Gastrocnemius medialis (tissue), 4 donors: ENCODE measurements at regions not wholly inside any gene's neighbourhood (a gene's known extent, or its start where the extent isn't known, plus 50 kb on each side); places are given as distances from the start of the nearest gene placed in this dataset.

ENCODE experiments used
- ATAC-seq, 2 donors: fragments of 150-250 bp; one replicate each; pipeline ENCODE4 v1.9.1; 2016
- DNase-seq, 2 donors: peaks; one replicate each; pipeline ENCODE4 v3.0.0-alpha.2; 2019
- H3K27ac ChIP-seq, 4 donors: fragments of 200-600 bp; sonication (generic); 1 replicate in 1 of 4; 2 replicates in 3 of 4; pipeline ENCODE4 v1.5.1; 2016 to 2018; ENCODE audit warnings: mild to moderate bottlenecking in 2 of 4, moderate library complexity in 1 of 4
- H3K27me3 ChIP-seq, 3 donors: fragments of 200-600 bp; sonication (generic) in 2 of 3; 1 replicate in 1 of 3; 2 replicates in 2 of 3; pipeline versions ENCODE4 v1.5.1 to v1.6.0; 2016 to 2019; ENCODE audit warnings: mild to moderate bottlenecking in 1 of 3, moderate library complexity in 1 of 3
- H3K36me3 ChIP-seq, 2 donors: fragments of 200-600 bp; sonication (generic) in 1 of 2; one replicate each; pipeline ENCODE4 v1.5.1; 2017 to 2018
- H3K4me1 ChIP-seq, 2 donors: fragments of 200-600 bp; sonication (generic) in 1 of 2; one replicate each; pipeline ENCODE4 v1.5.1; 2016 to 2017; ENCODE audit warnings: mild to moderate bottlenecking in 2 of 2
- H3K4me3 ChIP-seq, 4 donors: fragments of 200-600 bp; sonication (generic) in 3 of 4; 1 replicate in 1 of 4; 2 replicates in 3 of 4; pipeline ENCODE4 v1.5.1; 2016 to 2019; ENCODE audit warnings: mild to moderate bottlenecking in 2 of 4
- H3K9me3 ChIP-seq, 3 donors: fragments of 200-600 bp; sonication (generic) in 2 of 3; 1 replicate in 1 of 3; 2 replicates in 2 of 3; pipeline ENCODE4 v1.5.1; 2016 to 2019
- POLR2A ChIP-seq, 2 donors: fragments of 450-650 bp; IDR thresholded peaks; one replicate each; pipeline ENCODE4 v1.6.1; 2017; ENCODE audit warnings: antibody characterized with exemption in 2 of 2, mild to moderate bottlenecking in 2 of 2, moderate library complexity in 2 of 2
- in situ Hi-C, 4 donors: fragments of 200-750 bp; cut with MboI; loops; one replicate each; pipeline versions ENCODE4 v1.15.0 to v1.8.0; 2017; ENCODE audit warnings: low sequenced_read_pairs in 4 of 4
- intact Hi-C: fragments of 100-400 bp; cut with DNase I; formaldehyde crosslinking; loops from one replicate; pipeline ENCODE4 v1.15.1; 2023; ENCODE audit warnings: low total_unique reads
- TF ChIP-seq, protein P1 (sequence below), 5 experiments: fragments of 450-650 bp in 3 of 5; fragments of 200-600 bp in 2 of 5; sonication (generic) in 2 of 5; IDR thresholded peaks in 4 of 5; conservative IDR thresholded peaks in 1 of 5; 1 replicate in 4 of 5; 2 replicates in 1 of 5; pipeline ENCODE4 v1.5.1; 2016 to 2019; ENCODE audit warnings: antibody characterized with exemption in 5 of 5, mild to moderate bottlenecking in 3 of 5, moderate library complexity in 3 of 5

DNA sequence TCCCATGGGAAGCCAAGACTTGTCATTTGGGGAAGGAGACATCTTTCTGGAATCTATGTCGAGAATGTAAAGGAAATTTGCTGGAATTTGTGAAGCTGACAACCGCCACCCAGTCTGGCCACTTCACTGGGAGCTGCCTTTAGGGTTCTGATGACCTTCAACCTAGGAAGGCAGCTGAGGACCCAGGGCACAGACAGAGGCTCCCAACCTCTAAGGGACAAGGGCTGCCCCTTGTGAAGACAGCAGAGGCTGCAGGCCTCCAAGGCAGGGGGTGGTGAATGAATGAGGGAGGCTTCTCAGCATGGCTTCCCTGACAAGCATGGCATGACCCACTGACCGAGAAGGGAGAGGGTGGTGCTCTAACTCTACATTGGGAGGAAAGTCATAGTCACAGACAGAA lies 128.9 kb upstream of the ASB18 start:
- no peak overlapping the region for H3K27ac ChIP-seq
- in situ Hi-C loops (no loop called here), intact Hi-C loops (no loop called here)
- DNase-seq: no peak
- H3K9me3 ChIP-seq: no peaks in the 10 kb centered on the region
- ATAC-seq: no peak
- no peaks in the 10 kb centered on the region for H3K36me3 ChIP-seq
- H3K27me3 ChIP-seq: peaks cover 0 to 2% (median 0%) of the 10 kb centered on the region in 3 donors
- no peak overlapping the region for H3K4me3 ChIP-seq
- no peak for TF ChIP-seq POLR2A (IDR thresholded peaks at IDR 0.05)
- TF ChIP-seq, protein P1, sequence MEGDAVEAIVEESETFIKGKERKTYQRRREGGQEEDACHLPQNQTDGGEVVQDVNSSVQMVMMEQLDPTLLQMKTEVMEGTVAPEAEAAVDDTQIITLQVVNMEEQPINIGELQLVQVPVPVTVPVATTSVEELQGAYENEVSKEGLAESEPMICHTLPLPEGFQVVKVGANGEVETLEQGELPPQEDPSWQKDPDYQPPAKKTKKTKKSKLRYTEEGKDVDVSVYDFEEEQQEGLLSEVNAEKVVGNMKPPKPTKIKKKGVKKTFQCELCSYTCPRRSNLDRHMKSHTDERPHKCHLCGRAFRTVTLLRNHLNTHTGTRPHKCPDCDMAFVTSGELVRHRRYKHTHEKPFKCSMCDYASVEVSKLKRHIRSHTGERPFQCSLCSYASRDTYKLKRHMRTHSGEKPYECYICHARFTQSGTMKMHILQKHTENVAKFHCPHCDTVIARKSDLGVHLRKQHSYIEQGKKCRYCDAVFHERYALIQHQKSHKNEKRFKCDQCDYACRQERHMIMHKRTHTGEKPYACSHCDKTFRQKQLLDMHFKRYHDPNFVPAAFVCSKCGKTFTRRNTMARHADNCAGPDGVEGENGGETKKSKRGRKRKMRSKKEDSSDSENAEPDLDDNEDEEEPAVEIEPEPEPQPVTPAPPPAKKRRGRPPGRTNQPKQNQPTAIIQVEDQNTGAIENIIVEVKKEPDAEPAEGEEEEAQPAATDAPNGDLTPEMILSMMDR (IDR thresholded peaks at IDR 0.05 in 4 of 5, conservative IDR thresholded peaks at IDR 0.05 in 1 of 5): no peak
- no peaks in the 10 kb centered on the region for H3K4me1 ChIP-seq

DNA sequence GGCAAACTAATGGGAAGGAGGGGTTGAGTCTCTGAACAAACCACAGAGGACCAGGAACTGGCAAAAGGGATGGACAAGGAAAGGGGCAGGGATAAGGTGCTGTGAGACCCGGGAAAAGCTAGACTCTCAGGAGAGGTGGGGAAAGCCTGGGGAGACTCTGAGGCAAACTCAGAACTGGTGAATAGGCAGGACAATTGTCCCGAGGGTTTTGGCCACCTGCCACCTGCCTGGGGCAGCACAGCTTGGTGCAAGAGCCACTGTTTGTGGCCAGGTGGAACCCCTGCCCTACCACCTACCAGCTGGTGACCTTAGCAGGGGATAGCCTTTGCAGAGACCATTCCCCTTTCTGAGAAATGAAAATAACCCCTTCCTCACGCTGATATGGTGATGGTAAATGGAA lies 129.4 kb upstream of the ASB18 start:
- Histone ChIP-seq H3K27ac (no peak overlapping the region), H3K4me3 (no peak overlapping the region), H3K36me3 (no peaks in the 10 kb centered on the region), H3K27me3 (peaks cover 0 to 2% (median 0%) of the 10 kb centered on the region in 3 donors), H3K9me3 (no peaks in the 10 kb centered on the region), H3K4me1 (no peaks in the 10 kb centered on the region)
- TF ChIP-seq POLR2A (IDR thresholded peaks at IDR 0.05): no peak
- TF ChIP-seq, protein P1 (IDR thresholded peaks at IDR 0.05 in 4 of 5, conservative IDR thresholded peaks at IDR 0.05 in 1 of 5): no peak
- intact Hi-C loops: no loop called here
- ATAC-seq (no peak), DNase-seq (no peak)
- in situ Hi-C loops: no loop called here

DNA sequence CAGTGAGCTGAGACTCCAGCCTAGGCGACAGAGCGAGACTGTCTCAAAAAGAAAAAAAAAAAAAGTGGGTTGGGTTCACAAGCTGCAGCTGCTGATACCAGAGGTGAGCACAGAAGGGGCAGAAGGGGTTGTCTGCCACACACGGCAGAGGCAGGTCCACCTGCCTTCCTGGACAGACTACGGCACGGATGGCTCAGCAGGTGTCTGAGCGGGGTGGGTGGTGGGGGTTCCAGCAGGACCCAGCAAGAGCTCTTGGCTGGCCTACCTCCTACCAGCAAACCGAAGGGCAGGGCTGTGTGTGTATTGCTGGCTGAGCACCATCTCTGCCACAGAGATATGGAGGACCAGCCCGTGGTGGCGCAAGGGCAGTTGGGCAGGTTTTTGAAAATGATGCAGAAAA lies 130.4 kb upstream of the ASB18 start:
- Histone ChIP-seq H3K4me1 (no peaks in the 10 kb centered on the region), H3K27me3 (peaks cover 0 to under 1% (median 0%) of the 10 kb centered on the region in 3 donors), H3K27ac (no peak overlapping the region), H3K9me3 (no peaks in the 10 kb centered on the region), H3K36me3 (no peaks in the 10 kb centered on the region), H3K4me3 (no peak overlapping the region)
- no peak for ATAC-seq
- DNase-seq: no peak
- intact Hi-C loops: no loop called here
- in situ Hi-C loops: no loop called here
- TF ChIP-seq, protein P1 (IDR thresholded peaks at IDR 0.05 in 4 of 5, conservative IDR thresholded peaks at IDR 0.05 in 1 of 5): no peak
- TF ChIP-seq POLR2A (IDR thresholded peaks at IDR 0.05): no peak

DNA sequence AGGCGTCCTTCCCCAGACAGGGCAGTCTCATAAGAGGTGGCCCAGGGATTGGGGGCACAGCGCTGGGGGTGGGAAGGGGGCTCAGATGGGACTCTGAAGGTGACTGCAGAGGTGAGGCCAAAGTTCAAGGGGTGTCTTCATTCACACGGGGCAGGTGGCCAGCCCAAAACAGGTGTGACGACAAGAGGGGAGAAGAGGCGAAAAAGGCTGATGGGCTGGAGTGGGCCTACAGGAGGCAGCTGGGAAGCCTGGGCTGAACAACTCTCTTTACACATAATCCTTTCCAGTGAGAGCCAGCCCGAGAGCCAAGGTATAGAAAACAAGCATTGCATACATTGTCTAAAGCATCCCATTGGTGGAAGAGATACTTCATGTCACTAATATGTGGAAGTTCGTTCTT lies 130.9 kb upstream of the ASB18 start:
- TF ChIP-seq, protein P1 (IDR thresholded peaks at IDR 0.05 in 4 of 5, conservative IDR thresholded peaks at IDR 0.05 in 1 of 5): no peak
- TF ChIP-seq POLR2A (IDR thresholded peaks at IDR 0.05): no peak
- Histone ChIP-seq H3K4me3 (no peak overlapping the region), H3K27me3 (no peaks in the 10 kb centered on the region), H3K9me3 (no peaks in the 10 kb centered on the region), H3K4me1 (no peaks in the 10 kb centered on the region), H3K27ac (no peak overlapping the region), H3K36me3 (no peaks in the 10 kb centered on the region)
- ATAC-seq: no peak
- intact Hi-C loops (no loop called here), in situ Hi-C loops (no loop called here)
- no peak for DNase-seq

DNA sequence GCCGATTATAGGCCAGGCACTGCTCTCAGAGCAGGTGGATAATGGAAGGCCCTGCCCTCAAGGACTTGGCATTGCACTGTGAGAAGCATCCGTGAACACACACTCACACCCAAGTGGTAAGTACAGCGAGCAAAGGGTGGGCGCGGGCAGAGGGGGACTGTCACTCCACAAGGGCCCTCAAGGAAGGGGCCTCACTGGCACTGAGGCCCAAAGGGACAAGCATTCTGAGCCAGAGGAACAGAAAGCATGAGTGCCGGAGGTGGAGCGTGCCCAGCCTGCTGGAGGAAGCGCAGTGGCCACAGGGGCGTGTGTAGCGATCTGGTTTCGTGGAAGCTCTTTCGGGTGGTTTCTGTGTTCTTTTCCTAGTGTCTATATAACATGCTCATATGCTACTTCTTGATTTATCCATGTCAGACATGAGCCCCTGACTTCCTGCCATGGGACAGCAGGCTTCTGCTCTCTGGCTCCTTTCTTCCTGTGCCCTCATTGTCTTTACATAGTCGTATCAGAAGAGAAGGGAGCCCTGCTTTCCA lies 132.7 kb upstream of the ASB18 start:
- in situ Hi-C loops: no loop called here

More for the DNA sequence above, 132.7 kb upstream of the ASB18 start:
- no peak for TF ChIP-seq POLR2A (IDR thresholded peaks at IDR 0.05)
- TF ChIP-seq, protein P1 (IDR thresholded peaks at IDR 0.05 in 4 of 5, conservative IDR thresholded peaks at IDR 0.05 in 1 of 5): no peak
- no peaks in the 10 kb centered on the region for H3K9me3 ChIP-seq
- H3K4me3 ChIP-seq: no peak overlapping the region
- H3K4me1 ChIP-seq: no peaks in the 10 kb centered on the region
- intact Hi-C loops: no loop called here
- H3K27ac ChIP-seq: no peak overlapping the region
- H3K27me3 ChIP-seq: no peaks in the 10 kb centered on the region
- ATAC-seq (no peak), DNase-seq (no peak)
- no peaks in the 10 kb centered on the region for H3K36me3 ChIP-seq
